H9 (cell line): ENCODE measurements at regions not wholly inside any gene's neighbourhood (a gene's known extent, or its start where the extent isn't known, plus 50 kb on each side); places are given as distances from the start of the nearest gene placed in this dataset.

Source experiments
- DNase-seq: peaks from one replicate; pipeline ENCODE4 v3.0.0-alpha.2; 2017
- H2AFZ ChIP-seq: one replicate; pipeline ENCODE4 v1.6.1; 2013; ENCODE audit warnings: mild to moderate bottlenecking, low read length, control low read depth, moderate library complexity
- H2AK5ac ChIP-seq: 2 replicates; pipeline ENCODE4 v1.6.1; 2013; ENCODE audit warnings: low read length, control low read depth, mixed read lengths; ENCODE audit not compliant: insufficient read length
- H2BK120ac ChIP-seq: one replicate; pipeline ENCODE4 v1.6.1; 2013; ENCODE audit warnings: low read depth, mild to moderate bottlenecking, low read length, control low read depth, inconsistent platforms; ENCODE audit not compliant: poor library complexity, severe bottlenecking
- H2BK12ac ChIP-seq: 2 replicates; pipeline ENCODE4 v1.6.1; 2013; ENCODE audit warnings: low read length, control low read depth, mixed read lengths, low read depth; ENCODE audit not compliant: insufficient read length
- H2BK15ac ChIP-seq: 2 replicates; pipeline ENCODE4 v1.6.1; 2013; ENCODE audit warnings: low read depth, low read length, control low read depth
- H2BK20ac ChIP-seq: one replicate; pipeline ENCODE4 v1.6.1; 2013; ENCODE audit warnings: low read depth, mild to moderate bottlenecking, low read length, control low read depth, inconsistent platforms; ENCODE audit not compliant: poor library complexity, severe bottlenecking
- H2BK5ac ChIP-seq: 2 replicates; pipeline ENCODE4 v1.6.1; 2013; ENCODE audit warnings: low read length, control low read depth, mixed read lengths; ENCODE audit not compliant: insufficient read length
- H3K14ac ChIP-seq: 2 replicates; pipeline ENCODE4 v1.6.1; 2013; ENCODE audit warnings: low read length, control low read depth; ENCODE audit not compliant: insufficient read depth
- H3K18ac ChIP-seq: 2 replicates; pipeline ENCODE4 v1.6.1; 2013; ENCODE audit warnings: low read depth, mild to moderate bottlenecking, mixed read lengths, low read length, control low read depth; ENCODE audit not compliant: insufficient read length
- H3K23ac ChIP-seq: 2 replicates; pipeline ENCODE4 v1.6.1; 2013; ENCODE audit warnings: low read length, control low read depth, mixed read lengths, low read depth; ENCODE audit not compliant: insufficient read length
- H3K23me2 ChIP-seq: 2 replicates; pipeline ENCODE4 v1.6.1; 2013; ENCODE audit warnings: low read depth, mild to moderate bottlenecking, mixed read lengths, low read length, control low read depth; ENCODE audit not compliant: insufficient read length, poor library complexity, severe bottlenecking
- H3K27ac ChIP-seq: 2 replicates; pipeline ENCODE4 v1.5.1; 2013; ENCODE audit warnings: low read length, control low read depth, mixed read lengths, low read depth; ENCODE audit not compliant: insufficient read length
- H3K27me3 ChIP-seq: 2 replicates; pipeline ENCODE4 v1.6.1; 2013; ENCODE audit warnings: low read length, control low read depth, inconsistent platforms; ENCODE audit not compliant: insufficient read depth
- H3K4ac ChIP-seq: 2 replicates; pipeline ENCODE4 v1.6.1; 2013; ENCODE audit warnings: low read depth, mild to moderate bottlenecking, control low read depth, inconsistent platforms, low read length, moderate library complexity
- H3K4me1 ChIP-seq: 2 replicates; pipeline ENCODE4 v1.6.1; 2013; ENCODE audit warnings: low read length, control low read depth, inconsistent platforms; ENCODE audit not compliant: insufficient read depth
- H3K4me2 ChIP-seq: 2 replicates; pipeline ENCODE4 v1.6.1; 2013; ENCODE audit warnings: low read length, control low read depth, mixed read lengths; ENCODE audit not compliant: insufficient read length, insufficient read depth
- H3K56ac ChIP-seq: 2 replicates; pipeline ENCODE4 v1.6.1; 2013; ENCODE audit warnings: low read depth, mild to moderate bottlenecking, mixed read lengths, low read length, control low read depth; ENCODE audit not compliant: insufficient read length
- H3K79me1 ChIP-seq: 2 replicates; pipeline ENCODE4 v1.6.1; 2013; ENCODE audit warnings: low read depth, mild to moderate bottlenecking, moderate library complexity, low read length, control low read depth, inconsistent platforms; ENCODE audit not compliant: insufficient read depth, poor library complexity, severe bottlenecking
- H3K79me2 ChIP-seq: 2 replicates; pipeline ENCODE4 v1.6.1; 2013; ENCODE audit warnings: low read length, control low read depth, inconsistent platforms; ENCODE audit not compliant: insufficient read depth
- H3K9ac ChIP-seq: 2 replicates; pipeline ENCODE4 v1.6.1; 2013; ENCODE audit warnings: low read length, control low read depth, mixed read lengths; ENCODE audit not compliant: insufficient read length; ENCODE audit errors: extremely low read depth
- H3K9me3 ChIP-seq: one replicate; pipeline ENCODE4 v1.6.1; 2013; ENCODE audit warnings: low read depth, low read length, inconsistent platforms; ENCODE audit not compliant: control insufficient read depth
- H3T11ph ChIP-seq: one replicate; pipeline ENCODE4 v1.6.1; 2013; ENCODE audit warnings: mild to moderate bottlenecking, low read length, control low read depth, inconsistent platforms
- H4K20me1 ChIP-seq: one replicate; pipeline ENCODE4 v1.6.1; 2013; ENCODE audit not compliant: control insufficient read depth, insufficient read length, insufficient read depth
- H4K5ac ChIP-seq: 2 replicates; pipeline ENCODE4 v1.6.1; 2013; ENCODE audit warnings: low read depth, mild to moderate bottlenecking, mixed read lengths, low read length, control low read depth; ENCODE audit not compliant: insufficient read length
- H4K8ac ChIP-seq: replicated peaks from 2 replicates; pipeline ENCODE4 v1.6.1; 2013; ENCODE audit warnings: low read length, control low read depth, mixed read lengths, low read depth; ENCODE audit not compliant: insufficient read length
- H4K91ac ChIP-seq: 2 replicates; pipeline ENCODE4 v1.6.1; 2013; ENCODE audit warnings: low read depth, mild to moderate bottlenecking, moderate library complexity, mixed read lengths, low read length, control low read depth; ENCODE audit not compliant: insufficient read length
- H3K27ac Mint-ChIP-seq, 3 experiments: 2 replicates in 2 of 3; 3 replicates in 1 of 3; pipeline ENCODE4 v1.8.0; 2020 to 2021; ENCODE audit warnings: mixed read lengths in 3 of 3, mild to moderate bottlenecking in 1 of 3, moderate library complexity in 1 of 3
- H3K27me3 Mint-ChIP-seq: 2 replicates; pipeline ENCODE4 v1.8.0; 2021; ENCODE audit warnings: low read depth, mild to moderate bottlenecking, moderate library complexity, mixed read lengths
- H3K36me3 Mint-ChIP-seq, 3 experiments: 2 replicates in 2 of 3; 3 replicates in 1 of 3; pipeline ENCODE4 v1.8.0; 2020 to 2021; ENCODE audit warnings: low read depth in 3 of 3, mixed read lengths in 3 of 3; ENCODE audit not compliant: insufficient read depth in 1 of 3
- H3K4me1 Mint-ChIP-seq, 2 experiments: 2 replicates each; pipeline ENCODE4 v1.8.0; 2020; ENCODE audit warnings: mixed read lengths in 2 of 2
- H3K4me3 Mint-ChIP-seq, 2 experiments: 2 replicates in 1 of 2; 3 replicates in 1 of 2; pipeline ENCODE4 v1.8.0; 2020 to 2021; ENCODE audit warnings: mild to moderate bottlenecking in 2 of 2, mixed read lengths in 2 of 2, moderate library complexity in 1 of 2
- H3K9me3 Mint-ChIP-seq, 2 experiments: 2 replicates in 1 of 2; 3 replicates in 1 of 2; pipeline ENCODE4 v1.8.0; 2020; ENCODE audit warnings: mild to moderate bottlenecking in 2 of 2, mixed read lengths in 2 of 2, moderate library complexity in 1 of 2
- whole genome bisulfite sequencing: extraction: QIAGEN DNeasy Blood & Tissue Kit; methylation state at CpG from one replicate; pipeline ENCODE4 v1.1.7; 2013; ENCODE audit warnings: missing lambda C conversion rate, low lambda C conversion rate, mixed read lengths; ENCODE audit not compliant: insufficient read length; ENCODE audit errors: extremely low coverage; 5-methylcytosine and 5-hydroxymethylcytosine counted together
- TF ChIP-seq, protein P1 (sequence below): fragments of 200-600 bp; sonication (generic); conservative IDR thresholded peaks from 3 replicates; pipeline ENCODE4 v1.8.0; 2021; ENCODE audit warnings: antibody characterized with exemption, mild to moderate bottlenecking

DNA sequence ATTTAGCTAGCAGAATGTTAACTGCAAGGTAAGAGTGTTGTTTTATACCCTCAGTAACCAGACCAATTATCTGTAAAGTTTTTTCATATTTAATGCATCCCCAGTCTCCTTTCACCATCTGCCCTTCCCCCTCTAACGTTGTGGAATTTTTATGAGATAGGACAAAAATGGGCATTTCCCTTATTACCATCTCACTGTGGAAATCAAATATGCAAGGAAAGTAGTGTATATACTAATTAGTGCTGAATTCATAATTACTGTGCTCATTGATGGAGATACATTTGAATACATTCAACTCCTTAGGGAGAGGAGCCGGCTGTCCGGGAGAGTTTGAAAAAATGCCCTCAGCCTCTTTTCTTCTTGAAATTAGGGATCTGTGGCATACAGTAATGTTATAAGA lies 423.4 kb upstream of the MGMT start:
- H3K27me3 Mint-ChIP-seq: peaks cover 1% of the 10 kb centered on the region; the same call in 1 of the 2 replicates
- no peaks in the 10 kb centered on the region for H4K20me1 ChIP-seq
- H3K9me3 ChIP-seq: no peaks in the 10 kb centered on the region
- no peak overlapping the region for H3K9ac ChIP-seq
- H4K5ac ChIP-seq: no peak overlapping the region
- H3K23me2 ChIP-seq: no peaks in the 10 kb centered on the region
- no peaks in the 10 kb centered on the region for H3K27me3 ChIP-seq
- no peak overlapping the region for H2BK120ac ChIP-seq
- no peaks in the 10 kb centered on the region for H3K79me2 ChIP-seq
- no peaks in the 10 kb centered on the region; a peak in 1 of 7 replicates for H3K36me3 Mint-ChIP-seq
- H3K4ac ChIP-seq: no peak overlapping the region
- no peaks in the 10 kb centered on the region for H3K9me3 Mint-ChIP-seq
- H4K91ac ChIP-seq: no peak overlapping the region
- no peak overlapping the region for H3K56ac ChIP-seq
- H3K4me3 Mint-ChIP-seq: no peak overlapping the region
- H2BK5ac ChIP-seq: no peak overlapping the region
- no peak overlapping the region for H3T11ph ChIP-seq
- no peak overlapping the region for H2BK15ac ChIP-seq
- no CpG with 5 or more reads among the region's 3 CpGs for WGBS
- no peak overlapping the region for H4K8ac ChIP-seq
- H3K14ac ChIP-seq: no peak overlapping the region
- H3K4me1 ChIP-seq: peaks cover 3% of the 10 kb centered on the region; the same call in 1 of the 2 replicates
- H2BK20ac ChIP-seq: no peak overlapping the region
- DNase-seq: no peak
- H2BK12ac ChIP-seq: no peak overlapping the region
- H3K4me2 ChIP-seq: no peak overlapping the region
- H3K23ac ChIP-seq: no peak overlapping the region
- TF ChIP-seq, protein P1, sequence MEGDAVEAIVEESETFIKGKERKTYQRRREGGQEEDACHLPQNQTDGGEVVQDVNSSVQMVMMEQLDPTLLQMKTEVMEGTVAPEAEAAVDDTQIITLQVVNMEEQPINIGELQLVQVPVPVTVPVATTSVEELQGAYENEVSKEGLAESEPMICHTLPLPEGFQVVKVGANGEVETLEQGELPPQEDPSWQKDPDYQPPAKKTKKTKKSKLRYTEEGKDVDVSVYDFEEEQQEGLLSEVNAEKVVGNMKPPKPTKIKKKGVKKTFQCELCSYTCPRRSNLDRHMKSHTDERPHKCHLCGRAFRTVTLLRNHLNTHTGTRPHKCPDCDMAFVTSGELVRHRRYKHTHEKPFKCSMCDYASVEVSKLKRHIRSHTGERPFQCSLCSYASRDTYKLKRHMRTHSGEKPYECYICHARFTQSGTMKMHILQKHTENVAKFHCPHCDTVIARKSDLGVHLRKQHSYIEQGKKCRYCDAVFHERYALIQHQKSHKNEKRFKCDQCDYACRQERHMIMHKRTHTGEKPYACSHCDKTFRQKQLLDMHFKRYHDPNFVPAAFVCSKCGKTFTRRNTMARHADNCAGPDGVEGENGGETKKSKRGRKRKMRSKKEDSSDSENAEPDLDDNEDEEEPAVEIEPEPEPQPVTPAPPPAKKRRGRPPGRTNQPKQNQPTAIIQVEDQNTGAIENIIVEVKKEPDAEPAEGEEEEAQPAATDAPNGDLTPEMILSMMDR: no peak
- H2AFZ ChIP-seq: no peak overlapping the region
- no peaks in the 10 kb centered on the region for H3K79me1 ChIP-seq
- no peak overlapping the region for H3K27ac ChIP-seq
- H2AK5ac ChIP-seq: no peak overlapping the region
- H3K4me1 Mint-ChIP-seq: peaks cover 18 to 20% of the 10 kb centered on the region in 2 experiments
- no peak overlapping the region for H3K27ac Mint-ChIP-seq
- H3K18ac ChIP-seq: no peak overlapping the region
